ENCODE measurements at regions not wholly inside any gene's neighbourhood (a gene's known extent, or its start where the extent isn't known, plus 50 kb on each side); places are given as distances from the start of the nearest gene placed in this dataset.

DNA sequence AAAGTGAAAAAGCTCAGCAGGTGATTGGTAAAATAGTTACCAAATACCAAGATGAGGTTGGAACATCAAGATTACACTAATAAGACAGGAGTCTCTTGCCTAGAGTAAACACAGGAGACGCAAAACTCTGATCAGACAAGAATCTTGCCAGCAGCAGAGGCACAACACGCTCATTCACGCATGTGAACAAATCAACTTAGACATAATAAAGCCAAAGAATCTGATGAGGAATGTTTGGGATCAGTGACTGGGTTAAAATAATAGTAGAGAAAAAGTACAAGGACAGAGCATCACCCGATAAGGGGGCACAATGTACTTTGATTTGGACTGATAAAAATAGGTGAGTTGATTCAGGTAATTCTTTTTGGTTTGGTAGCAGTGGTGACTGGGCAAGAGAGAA, 159.5 kb upstream of the GRIP1 start:
- no peaks in the 10 kb centered on the region for H3K36me3 ChIP-seq (ENCODE audit: insufficient read depth, low read length)

DNA sequence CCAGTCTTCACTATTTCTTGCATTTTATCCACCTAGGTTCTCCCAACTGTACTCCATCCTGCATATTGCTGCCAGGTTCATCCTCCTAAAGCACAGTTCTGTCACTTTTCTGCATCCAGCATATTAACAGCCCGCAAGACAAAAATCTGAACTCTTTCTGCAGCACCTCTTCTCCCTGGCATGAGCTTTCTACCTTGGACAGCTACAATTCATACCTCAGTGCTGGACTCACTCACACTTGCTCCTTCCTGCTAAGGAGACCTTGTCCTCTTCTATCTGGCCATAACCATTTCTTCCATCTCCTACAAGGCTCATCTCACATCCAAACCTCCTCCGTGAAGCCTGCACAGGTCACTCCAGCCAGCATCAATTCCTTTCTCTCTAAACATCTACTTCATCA, 170.1 kb upstream of the GRIP1 start:
- Histone ChIP-seq H4K20me1 (ENCODE audit: insufficient read depth, low read length, poor library complexity, severe bottlenecking) (no peaks in the 10 kb centered on the region), H2AFZ (ENCODE audit: low read length) (no peak overlapping the region), H3K9me2 (replicated peaks; ENCODE audit: low read depth, low read length) (no peaks in the 10 kb centered on the region), H3K79me2 (ENCODE audit: insufficient read depth, low read length) (no peaks in the 10 kb centered on the region), H3K9me3 (ENCODE audit: insufficient read depth, low read depth, low read length) (no peaks in the 10 kb centered on the region), H3K27me3 (ENCODE audit: insufficient read depth, low read length, poor library complexity, severe bottlenecking) (no peaks in the 10 kb centered on the region), H3F3A (ENCODE audit: low read depth) (no peaks in the 10 kb centered on the region), H3K9ac (ENCODE audit: low read depth, low read length, poor library complexity, severe bottlenecking) (no peak overlapping the region), H3K4me1 (ENCODE audit: insufficient read depth, low read length, poor library complexity, severe bottlenecking) (no peaks in the 10 kb centered on the region), H3K36me3 (ENCODE audit: insufficient read depth, low read length) (no peaks in the 10 kb centered on the region), H3K4me2 (ENCODE audit: low read depth, low read length, poor library complexity, severe bottlenecking) (no peak overlapping the region), H3K4me3 (ENCODE audit: low read length, poor library complexity, severe bottlenecking) (no peak overlapping the region)
- no peak for TF ChIP-seq EZH2phosphoT487 (IDR thresholded peaks at IDR 0.05; ENCODE audit: borderline replicate concordance)
- TF ChIP-seq, protein P1, sequence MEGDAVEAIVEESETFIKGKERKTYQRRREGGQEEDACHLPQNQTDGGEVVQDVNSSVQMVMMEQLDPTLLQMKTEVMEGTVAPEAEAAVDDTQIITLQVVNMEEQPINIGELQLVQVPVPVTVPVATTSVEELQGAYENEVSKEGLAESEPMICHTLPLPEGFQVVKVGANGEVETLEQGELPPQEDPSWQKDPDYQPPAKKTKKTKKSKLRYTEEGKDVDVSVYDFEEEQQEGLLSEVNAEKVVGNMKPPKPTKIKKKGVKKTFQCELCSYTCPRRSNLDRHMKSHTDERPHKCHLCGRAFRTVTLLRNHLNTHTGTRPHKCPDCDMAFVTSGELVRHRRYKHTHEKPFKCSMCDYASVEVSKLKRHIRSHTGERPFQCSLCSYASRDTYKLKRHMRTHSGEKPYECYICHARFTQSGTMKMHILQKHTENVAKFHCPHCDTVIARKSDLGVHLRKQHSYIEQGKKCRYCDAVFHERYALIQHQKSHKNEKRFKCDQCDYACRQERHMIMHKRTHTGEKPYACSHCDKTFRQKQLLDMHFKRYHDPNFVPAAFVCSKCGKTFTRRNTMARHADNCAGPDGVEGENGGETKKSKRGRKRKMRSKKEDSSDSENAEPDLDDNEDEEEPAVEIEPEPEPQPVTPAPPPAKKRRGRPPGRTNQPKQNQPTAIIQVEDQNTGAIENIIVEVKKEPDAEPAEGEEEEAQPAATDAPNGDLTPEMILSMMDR (conservative IDR thresholded peaks at IDR 0.05; ENCODE audit: low read length): no peak

More for the DNA sequence above, 159.5 kb upstream of the GRIP1 start:
- no peak overlapping the region for H3K4me3 ChIP-seq (ENCODE audit: low read length, poor library complexity, severe bottlenecking)
- H3K27me3 ChIP-seq (ENCODE audit: insufficient read depth, low read length, poor library complexity, severe bottlenecking): no peaks in the 10 kb centered on the region
- no peak overlapping the region for H3K4me2 ChIP-seq (ENCODE audit: low read depth, low read length, poor library complexity, severe bottlenecking)
- no peak overlapping the region for H2AFZ ChIP-seq (ENCODE audit: low read length)
- TF ChIP-seq EZH2phosphoT487 (IDR thresholded peaks at IDR 0.05; ENCODE audit: borderline replicate concordance): no peak
- TF ChIP-seq, protein P1 (conservative IDR thresholded peaks at IDR 0.05; ENCODE audit: low read length): no peak
- no peaks in the 10 kb centered on the region for H4K20me1 ChIP-seq (ENCODE audit: insufficient read depth, low read length, poor library complexity, severe bottlenecking)
- H3K9ac ChIP-seq (ENCODE audit: low read depth, low read length, poor library complexity, severe bottlenecking): no peak overlapping the region
- H3F3A ChIP-seq (ENCODE audit: low read depth): no peaks in the 10 kb centered on the region
- H3K4me1 ChIP-seq (ENCODE audit: insufficient read depth, low read length, poor library complexity, severe bottlenecking): no peaks in the 10 kb centered on the region
- no peaks in the 10 kb centered on the region for H3K9me3 ChIP-seq (ENCODE audit: insufficient read depth, low read depth, low read length)
- H3K9me2 ChIP-seq (replicated peaks; ENCODE audit: low read depth, low read length): no peaks in the 10 kb centered on the region
- no peaks in the 10 kb centered on the region for H3K79me2 ChIP-seq (ENCODE audit: insufficient read depth, low read length)

DNA sequence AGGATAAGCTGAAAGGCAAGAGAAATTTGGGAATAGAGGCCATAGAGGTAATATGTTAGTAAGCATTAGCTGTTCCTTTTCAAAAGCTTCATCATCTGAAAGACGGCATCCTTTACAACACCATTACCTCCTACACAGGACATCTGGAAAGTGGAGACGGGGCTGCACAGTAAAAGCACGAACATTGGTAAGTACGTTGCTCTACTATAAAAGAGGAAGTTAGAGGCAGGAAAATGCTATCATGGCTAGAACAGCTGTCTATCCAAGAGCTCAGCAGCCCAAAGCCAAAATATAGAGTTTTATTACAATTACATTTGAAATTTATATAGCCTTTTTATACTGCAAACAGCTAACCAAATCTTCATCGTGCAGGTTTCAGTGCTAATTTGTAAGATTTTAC, 172.3 kb upstream of the GRIP1 start:
- Histone ChIP-seq H3K4me2 (ENCODE audit: low read depth, low read length, poor library complexity, severe bottlenecking) (no peak overlapping the region), H3K36me3 (ENCODE audit: insufficient read depth, low read length) (no peaks in the 10 kb centered on the region), H3K4me3 (ENCODE audit: low read length, poor library complexity, severe bottlenecking) (no peak overlapping the region), H3K9ac (ENCODE audit: low read depth, low read length, poor library complexity, severe bottlenecking) (no peak overlapping the region), H2AFZ (ENCODE audit: low read length) (no peak overlapping the region), H3K4me1 (ENCODE audit: insufficient read depth, low read length, poor library complexity, severe bottlenecking) (no peaks in the 10 kb centered on the region), H3K27me3 (ENCODE audit: insufficient read depth, low read length, poor library complexity, severe bottlenecking) (no peaks in the 10 kb centered on the region), H3K9me2 (replicated peaks; ENCODE audit: low read depth, low read length) (no peaks in the 10 kb centered on the region), H3K9me3 (ENCODE audit: insufficient read depth, low read depth, low read length) (no peaks in the 10 kb centered on the region), H3K79me2 (ENCODE audit: insufficient read depth, low read length) (no peaks in the 10 kb centered on the region), H4K20me1 (ENCODE audit: insufficient read depth, low read length, poor library complexity, severe bottlenecking) (no peaks in the 10 kb centered on the region), H3F3A (ENCODE audit: low read depth) (no peaks in the 10 kb centered on the region)
- TF ChIP-seq, protein P1 (conservative IDR thresholded peaks at IDR 0.05; ENCODE audit: low read length): no peak
- no peak for TF ChIP-seq EZH2phosphoT487 (IDR thresholded peaks at IDR 0.05; ENCODE audit: borderline replicate concordance)

Measured in Loucy (cell line).